ENCODE measurements at regions not wholly inside any gene's neighbourhood (a gene's known extent, or its start where the extent isn't known, plus 50 kb on each side); places are given as distances from the start of the nearest gene placed in this dataset.
A peak's percentile ranks its signal among the peaks of the same experiment; 100 is the strongest.

GRCh38 chr3:99175276-99175812, 273.8 kb upstream of the DCBLD2 start:
- Histone ChIP-seq H3K27ac (replicated peaks) (no peak overlapping the region), H3K9me3 (replicated peaks) (peaks cover 5% of the 10 kb centered on the region), H3K36me3 (no peaks in the 10 kb centered on the region), H3K4me1 (no peaks in the 10 kb centered on the region), H3K27me3 (ENCODE audit: low read depth) (no peaks in the 10 kb centered on the region), H3K4me3 (no peak overlapping the region)
- intact Hi-C loops (cut with micrococcal nuclease), result loop anchor here (10.0 kb wide), 1 partner anchor 151 kb away; no protein-coding TSS in a partner anchor
- no peak for TF ChIP-seq CTCF (IDR thresholded peaks at IDR 0.05; ENCODE audit: borderline replicate concordance)
- no peak for DNase-seq

GRCh38 chr3:99172736-99173657, 271.5 kb upstream of the DCBLD2 start:
- Histone ChIP-seq H3K9me3 (replicated peaks) (peaks cover 17% of the 10 kb centered on the region), H3K4me1 (no peaks in the 10 kb centered on the region), H3K27me3 (ENCODE audit: low read depth) (no peaks in the 10 kb centered on the region), H3K36me3 (no peaks in the 10 kb centered on the region), H3K4me3 (no peak overlapping the region), H3K27ac (replicated peaks) (no peak overlapping the region)
- peak; percentile 62 for TF ChIP-seq CTCF (IDR thresholded peaks at IDR 0.05; ENCODE audit: borderline replicate concordance)
- intact Hi-C loops (cut with micrococcal nuclease), result loop anchor here (10.0 kb wide), 1 partner anchor 148 kb away; no protein-coding TSS in a partner anchor
- no peak for DNase-seq

- no peaks in the 10 kb centered on the region for H3K4me1 ChIP-seq
- TF ChIP-seq CTCF (IDR thresholded peaks at IDR 0.05; ENCODE audit: borderline replicate concordance), result no peak
- H3K27ac ChIP-seq (replicated peaks), result no peak overlapping the region
- H3K4me3 ChIP-seq, result no peak overlapping the region
- H3K36me3 ChIP-seq, result no peaks in the 10 kb centered on the region
- intact Hi-C loops (cut with micrococcal nuclease), result loop anchor here (10.0 kb wide), 1 partner anchor 147 kb away; no protein-coding TSS in a partner anchor
- DNase-seq, result no peak
- H3K9me3 ChIP-seq (replicated peaks), result peaks cover 16% of the 10 kb centered on the region
- no peaks in the 10 kb centered on the region for H3K27me3 ChIP-seq (ENCODE audit: low read depth)
These were observed 270.3 kb upstream of the DCBLD2 start for GRCh38 chr3:99171800-99172199.

- Histone ChIP-seq H3K4me1 (no peaks in the 10 kb centered on the region), H3K9me3 (replicated peaks) (peaks cover 16% of the 10 kb centered on the region), H3K27ac (replicated peaks) (no peak overlapping the region), H3K4me3 (no peak overlapping the region), H3K27me3 (ENCODE audit: low read depth) (no peaks in the 10 kb centered on the region), H3K36me3 (no peaks in the 10 kb centered on the region)
- intact Hi-C loops (cut with micrococcal nuclease), result loop anchor here (10.0 kb wide), 1 partner anchor 146 kb away; no protein-coding TSS in a partner anchor
- DNase-seq, result no peak
- no peak for TF ChIP-seq CTCF (IDR thresholded peaks at IDR 0.05; ENCODE audit: borderline replicate concordance)
These were observed 269.5 kb upstream of the DCBLD2 start for GRCh38 chr3:99170867-99171517.

- DNase-seq, result no peak
- H3K9me3 ChIP-seq (replicated peaks), result peaks cover 16% of the 10 kb centered on the region
- H3K4me3 ChIP-seq, result no peak overlapping the region
- no peak overlapping the region for H3K27ac ChIP-seq (replicated peaks)
- intact Hi-C loops (cut with micrococcal nuclease), result no loop called here
- no peaks in the 10 kb centered on the region for H3K36me3 ChIP-seq
- H3K27me3 ChIP-seq (ENCODE audit: low read depth), result no peaks in the 10 kb centered on the region
- H3K4me1 ChIP-seq, result no peaks in the 10 kb centered on the region
- no peak for TF ChIP-seq CTCF (IDR thresholded peaks at IDR 0.05; ENCODE audit: borderline replicate concordance)
These were observed 265.6 kb upstream of the DCBLD2 start for GRCh38 chr3:99167071-99167470.

Measured in left ventricle myocardium inferior (tissue), 1 donor.